ENCODE measurements at regions not wholly inside any gene's neighbourhood (a gene's known extent, or its start where the extent isn't known, plus 50 kb on each side); places are given as distances from the start of the nearest gene placed in this dataset.

DNA sequence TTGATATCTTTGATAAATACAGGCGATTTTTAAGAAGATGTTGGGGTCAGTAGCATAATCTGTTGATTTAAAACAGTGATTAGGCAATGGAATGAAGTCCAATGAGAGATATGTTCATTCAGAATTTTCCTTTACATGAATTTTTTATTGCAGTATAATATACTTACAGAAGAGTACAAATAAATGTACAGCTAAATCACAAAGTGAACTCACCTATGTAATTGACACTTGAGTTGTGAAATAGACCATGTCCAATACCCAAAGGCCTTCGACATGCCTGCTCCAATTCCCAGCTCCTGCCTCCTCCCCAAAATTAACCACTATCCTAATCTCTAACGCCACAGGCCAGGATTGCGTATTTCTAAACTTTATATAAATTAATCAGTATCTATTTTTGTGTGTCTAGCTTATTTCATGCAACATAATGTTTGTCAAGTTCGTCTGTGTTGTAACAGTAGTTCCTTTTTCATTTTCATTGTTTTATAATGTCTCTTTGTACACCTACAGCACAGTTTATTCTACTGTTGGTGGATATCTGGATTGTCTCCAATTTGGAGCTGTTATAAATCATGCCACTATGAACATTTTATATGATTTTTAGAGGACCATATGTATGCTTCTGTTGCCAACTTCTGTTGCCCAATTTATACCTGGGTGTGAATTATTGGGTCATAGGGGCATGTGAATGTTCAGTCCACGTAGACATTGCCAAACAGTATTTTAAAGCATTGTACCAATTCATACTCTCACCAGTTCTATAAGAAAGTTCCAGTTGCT is 208.3 kb downstream of the TLE1 start:
- DNase-seq: no peak

DNA sequence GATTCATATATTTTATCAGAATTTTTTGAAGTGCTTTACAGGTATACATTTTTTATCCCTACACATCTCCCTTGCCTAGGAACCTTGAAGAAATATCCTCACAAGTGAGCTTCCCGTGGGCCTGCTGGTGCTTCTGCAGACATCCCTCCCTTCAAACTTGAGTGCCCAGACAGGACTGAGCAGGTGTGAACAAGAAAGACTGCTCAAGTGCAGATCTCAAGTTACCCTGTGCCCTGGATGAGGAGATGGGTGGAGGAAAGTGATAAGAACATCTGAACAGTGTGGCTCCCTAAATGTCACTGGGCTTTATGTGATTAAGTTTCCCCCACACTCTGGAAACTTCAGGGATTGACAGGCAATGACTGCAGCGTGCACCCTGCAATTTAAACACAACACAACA is 209.8 kb downstream of the TLE1 start:
- DNase-seq: peak; percentile 12

DNA sequence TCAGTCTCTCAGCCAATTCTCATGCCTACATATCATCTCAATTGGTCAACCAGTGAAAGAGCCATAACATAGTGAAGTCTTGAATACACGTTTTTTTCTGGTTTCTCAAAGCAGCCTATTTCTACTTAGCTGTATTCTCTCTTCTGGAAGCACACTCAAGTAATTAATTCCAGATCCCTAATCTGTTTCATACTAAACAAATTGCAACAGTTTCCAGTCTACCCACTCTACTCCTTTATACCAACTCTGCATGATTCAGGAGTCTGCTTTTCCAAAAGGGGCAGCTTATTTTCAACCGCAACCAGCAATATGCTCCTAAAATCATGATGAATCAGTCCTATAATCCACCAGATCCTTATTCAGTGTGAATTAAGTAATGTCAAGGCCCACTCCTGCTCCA is 211.7 kb downstream of the TLE1 start:
- no peak for DNase-seq

DNA sequence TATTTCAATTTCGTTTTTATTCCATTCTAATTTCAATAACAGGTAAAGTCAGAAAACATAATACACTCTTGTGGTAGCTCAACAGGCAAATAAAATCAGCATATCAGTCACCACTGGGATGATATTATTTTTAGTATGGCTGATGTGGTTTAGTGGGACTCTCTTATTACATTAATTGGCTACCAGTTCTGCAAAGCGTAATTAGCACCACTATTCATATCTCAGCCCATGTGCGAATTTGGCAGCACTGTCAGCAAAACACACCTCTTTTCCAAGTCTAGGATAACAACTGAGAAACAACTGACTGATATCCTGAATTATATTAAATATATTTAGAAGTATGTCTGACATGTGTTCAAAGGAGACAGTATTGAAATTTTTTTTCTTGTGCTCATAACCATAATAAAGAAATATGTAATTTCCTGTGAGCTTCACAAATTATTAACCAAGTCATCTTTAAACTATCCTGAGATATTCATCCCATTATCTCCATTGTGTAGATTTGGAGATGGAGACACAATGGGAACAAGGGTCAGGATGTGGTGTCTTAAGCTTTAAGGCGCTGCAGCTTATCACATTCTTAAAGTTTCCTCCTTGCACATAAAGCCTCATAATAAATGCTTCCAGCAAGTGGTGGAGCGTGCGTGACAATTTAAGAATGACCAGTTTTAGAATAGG is 212.4 kb downstream of the TLE1 start:
- no peak for DNase-seq

DNA sequence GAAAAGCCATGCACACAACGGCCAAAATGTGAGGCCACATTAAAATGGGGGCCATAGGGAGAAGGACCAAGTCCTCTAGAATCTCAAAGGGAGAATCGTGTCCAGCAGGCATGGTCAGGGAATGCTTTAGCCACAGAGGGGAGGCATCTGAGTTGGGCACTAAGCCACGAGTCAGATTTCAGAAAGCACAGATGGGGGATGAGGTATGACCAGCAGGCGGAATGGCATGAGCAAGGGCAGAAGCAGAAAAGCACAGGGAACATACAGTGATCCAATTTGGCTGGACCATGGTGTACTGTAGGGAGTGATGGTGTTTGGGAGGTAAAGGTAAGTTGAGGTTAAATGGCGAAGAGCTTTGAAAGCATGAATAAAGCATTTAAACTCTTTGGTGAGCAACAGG is 214.6 kb downstream of the TLE1 start:
- no peak for DNase-seq

GRCh38 chr9:81474125-81474524 is 215.2 kb downstream of the TLE1 start:
- DNase-seq: no peak

DNA sequence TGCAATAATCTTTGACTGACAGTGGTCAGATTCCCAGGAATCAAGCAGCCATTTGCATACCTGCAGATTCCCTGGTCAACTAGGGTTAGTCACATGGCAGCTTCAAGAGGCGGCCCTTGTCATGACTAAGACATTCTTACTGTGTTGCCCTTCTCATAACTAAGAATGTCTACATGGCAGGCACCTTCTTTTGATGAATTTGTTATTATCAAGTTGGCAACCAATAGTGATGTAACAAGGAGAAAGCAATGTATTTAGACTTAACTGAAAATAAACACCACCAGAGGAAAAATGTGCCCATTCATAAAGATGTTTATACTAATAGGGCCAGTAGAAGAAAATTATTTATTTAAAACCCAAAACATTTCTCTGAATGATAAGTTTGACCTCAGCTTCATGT is 215.6 kb downstream of the TLE1 start:
- DNase-seq: no peak

DNA sequence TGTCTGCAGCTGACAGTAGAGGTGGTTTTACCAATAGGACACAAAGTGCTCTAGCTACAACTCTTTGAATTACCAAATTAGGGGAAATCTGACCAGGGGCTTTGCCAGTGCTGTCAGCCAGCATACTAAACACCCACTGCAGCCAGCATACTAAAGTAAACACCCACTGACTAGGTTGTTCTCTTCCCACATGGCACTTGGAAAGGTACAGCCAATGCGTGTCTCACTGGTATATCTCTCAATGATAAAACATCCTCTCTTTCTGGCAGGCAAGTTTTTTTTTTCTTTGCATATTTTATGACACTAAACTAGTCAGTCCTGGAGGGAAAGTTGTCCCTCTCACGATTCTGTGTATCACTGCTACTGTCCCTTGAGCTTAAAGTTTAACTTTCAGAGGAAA is 216.1 kb downstream of the TLE1 start:
- no peak for DNase-seq

DNA sequence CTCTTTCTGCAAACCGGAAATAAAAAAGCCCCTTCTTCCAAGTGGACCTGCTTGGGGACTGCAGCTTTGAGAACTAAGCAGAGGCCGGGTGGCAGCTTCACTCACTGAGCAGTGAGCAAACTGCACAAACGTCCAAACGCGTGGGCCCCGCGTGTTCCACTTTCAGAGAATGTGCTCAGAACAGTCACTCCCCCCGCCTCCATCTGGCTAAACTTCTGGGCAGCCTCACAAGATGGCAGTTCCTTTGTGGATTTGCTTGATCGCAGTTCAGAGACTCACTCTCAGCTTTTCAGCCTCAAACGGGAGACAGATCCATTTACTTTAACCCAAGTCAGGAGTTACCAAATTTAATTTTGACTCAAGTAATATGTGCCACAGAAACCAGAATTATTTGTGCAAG is 216.6 kb downstream of the TLE1 start:
- no peak for DNase-seq

- no peak for DNase-seq
Observed at GRCh38 chr9:81470864-81471263, 218.5 kb downstream of the TLE1 start.

GRCh38 chr9:81468084-81468595 is 221.2 kb downstream of the TLE1 start:
- DNase-seq: no peak

DNA sequence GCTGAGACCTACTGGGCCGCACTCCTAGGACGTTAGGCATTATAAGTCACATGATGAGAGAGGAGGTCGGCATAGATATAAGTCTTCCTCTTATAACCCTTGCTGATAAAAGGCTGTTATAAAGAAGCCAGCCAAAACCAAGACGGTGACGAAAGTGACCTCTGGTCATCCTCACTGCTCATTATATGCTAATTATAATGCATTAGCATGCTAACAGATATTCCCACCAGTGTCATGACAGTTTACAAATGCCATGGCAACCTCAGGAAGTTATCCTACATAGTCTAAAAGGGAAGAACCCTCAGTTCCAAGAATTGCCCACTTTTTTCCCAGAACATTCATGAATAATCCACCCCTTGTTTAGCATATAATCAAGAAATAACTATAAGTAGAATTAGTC is 222.4 kb downstream of the TLE1 start:
- no peak for DNase-seq

GRCh38 chr9:81465468-81466011 is 223.8 kb downstream of the TLE1 start:
- DNase-seq: no peak

DNA sequence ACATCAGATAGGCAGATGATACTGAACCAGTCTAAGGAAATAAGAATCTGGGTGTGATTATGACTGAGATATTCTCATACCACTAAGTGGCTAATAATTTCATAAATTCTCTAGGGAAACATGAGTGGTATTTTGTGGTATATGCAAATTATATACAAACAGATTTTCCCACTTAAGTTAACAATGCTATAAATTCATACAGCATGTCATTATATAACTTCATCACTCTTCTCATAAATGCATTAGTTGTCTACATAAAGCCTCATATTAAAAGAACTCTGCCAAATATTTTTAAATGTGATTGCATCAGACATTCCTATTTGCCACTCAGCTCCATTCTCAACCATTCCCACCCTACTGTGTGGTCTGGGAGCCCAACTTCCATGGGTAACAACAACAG is 226.5 kb downstream of the TLE1 start:
- DNase-seq: no peak

- no peak for DNase-seq
Observed at GRCh38 chr9:81461196-81461595, 228.2 kb downstream of the TLE1 start.

DNA sequence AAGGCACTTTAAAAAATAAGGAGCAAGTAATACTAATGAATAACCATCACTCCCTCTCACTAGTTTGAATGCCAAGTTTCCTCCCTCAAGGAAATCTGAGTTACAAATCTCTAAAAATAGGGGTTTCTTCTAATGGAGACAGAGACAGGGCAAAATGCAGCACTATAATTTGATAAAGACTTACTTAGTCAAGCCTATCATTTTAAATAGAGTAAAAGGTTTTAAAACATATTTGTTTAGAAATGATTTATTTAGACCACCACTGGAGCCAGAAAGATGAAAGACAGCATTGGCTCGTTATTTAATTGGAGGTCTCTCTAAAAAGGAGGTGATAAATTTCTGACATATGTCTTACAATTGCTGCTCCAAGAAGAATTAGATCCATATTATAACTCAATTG is 228.7 kb downstream of the TLE1 start:
- no peak for DNase-seq

DNA sequence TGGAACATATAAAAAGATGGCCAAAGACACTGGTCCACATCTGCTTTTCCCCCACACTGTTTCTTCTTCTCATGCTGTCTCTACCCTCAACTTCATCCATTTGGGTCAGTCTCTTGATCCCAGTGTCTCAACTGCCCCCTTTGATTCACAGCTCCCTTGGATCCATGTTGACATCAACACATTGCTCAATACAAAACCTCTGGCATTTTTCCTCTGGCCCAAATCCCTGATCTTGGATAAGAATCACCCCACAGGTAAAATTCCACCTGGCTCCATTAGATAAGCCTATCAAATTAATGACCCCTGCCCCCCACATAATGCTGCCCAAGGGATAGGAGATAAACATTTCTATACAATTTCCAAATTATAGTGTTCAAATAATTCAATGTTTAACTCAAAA is 229.8 kb downstream of the TLE1 start:
- DNase-seq: no peak

GRCh38 chr9:81456431-81457006 is 232.8 kb downstream of the TLE1 start:
- no peak for DNase-seq

DNA sequence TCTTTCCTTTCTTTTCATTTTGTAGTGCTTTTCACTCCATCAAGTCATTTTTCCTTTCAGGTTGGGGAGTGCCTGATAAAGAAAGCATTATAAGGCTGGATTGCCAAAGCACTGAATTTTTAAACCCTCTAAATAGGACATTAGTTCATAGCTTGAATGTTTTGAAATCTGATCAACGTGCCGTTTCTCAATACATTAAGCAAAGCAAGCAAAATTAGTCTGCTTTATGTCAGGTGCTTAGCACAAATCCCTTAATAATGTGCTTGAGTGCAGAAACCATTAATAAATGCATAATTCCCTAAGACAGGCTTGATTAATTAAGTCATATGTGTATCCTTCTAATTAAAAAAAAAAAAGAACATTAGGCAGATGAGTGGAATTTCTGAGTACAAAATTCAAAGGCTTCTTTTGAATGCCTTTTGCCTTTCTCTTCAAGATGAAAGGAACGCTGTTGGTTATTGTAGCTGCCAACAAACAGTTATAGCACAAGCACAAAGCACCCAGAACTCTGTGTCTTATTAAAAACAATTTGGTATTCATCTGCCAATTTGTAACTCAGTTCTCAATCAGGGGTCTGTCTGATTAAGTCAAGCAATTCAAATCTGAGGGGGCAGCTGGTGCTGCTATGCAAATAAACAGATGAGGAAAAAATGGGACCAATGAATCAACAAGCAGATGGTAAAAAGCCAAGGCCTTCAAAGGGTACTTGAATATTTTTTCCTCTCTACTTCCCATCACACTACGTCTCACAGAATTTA is 233.7 kb downstream of the TLE1 start:
- DNase-seq: no peak

GRCh38 chr9:81445331-81445921 is 243.9 kb downstream of the TLE1 start:
- peak; percentile 4 for DNase-seq

- peak; percentile 34 for DNase-seq
Observed at GRCh38 chr9:81431641-81432040, 257.7 kb downstream of the TLE1 start.

- DNase-seq: no peak
Observed at GRCh38 chr9:81430727-81431126, 258.6 kb downstream of the TLE1 start.

DNA sequence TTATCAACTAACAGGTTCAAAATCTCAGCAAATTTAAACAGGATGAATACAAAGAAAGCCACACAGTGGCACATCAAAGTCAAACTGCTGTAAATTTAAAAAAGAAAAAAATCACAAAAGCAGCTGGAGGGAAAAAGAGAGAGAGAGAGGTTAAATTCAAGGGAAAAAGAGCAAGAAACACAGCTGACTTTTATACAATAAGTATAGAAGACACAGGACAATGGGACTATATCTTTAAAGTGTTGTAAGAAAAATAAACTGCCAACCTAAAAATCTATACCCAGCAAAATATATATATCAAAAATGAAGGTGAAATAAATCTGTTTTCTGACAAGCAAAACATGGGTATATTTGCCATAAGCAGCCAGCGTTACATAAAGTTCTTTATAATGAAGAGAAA is 261.5 kb downstream of the TLE1 start:
- DNase-seq: peak; percentile 24
